MM.1S (cell line): ENCODE measurements at regions not wholly inside any gene's neighbourhood (a gene's known extent, or its start where the extent isn't known, plus 50 kb on each side); places are given as distances from the start of the nearest gene placed in this dataset.

Experiments used
- DNase-seq: peaks from one replicate; pipeline ENCODE4 v3.0.0-alpha.2; 2015
- H2AFZ ChIP-seq: fragments of 300-600 bp; sonication (generic); 2 replicates; pipeline ENCODE4 v1.6.0; 2016; ENCODE audit warnings: antibody characterized with exemption, low read length
- H3F3A ChIP-seq: fragments of 300-600 bp; sonication (generic); 2 replicates; pipeline ENCODE4 v1.6.1; 2016; ENCODE audit warnings: mild to moderate bottlenecking, antibody characterized with exemption, low read length, moderate library complexity, mixed read lengths; ENCODE audit not compliant: insufficient read depth
- H3K27ac ChIP-seq: fragments of 300-600 bp; sonication (generic); 2 replicates; pipeline ENCODE4 v1.5.1; 2016; ENCODE audit warnings: mild to moderate bottlenecking, low read length
- H3K27me3 ChIP-seq: fragments of 300-600 bp; sonication (generic); replicated peaks from 2 replicates; pipeline ENCODE4 v1.6.0; 2016; ENCODE audit warnings: low read length; ENCODE audit not compliant: insufficient read depth
- H3K36me3 ChIP-seq: fragments of 300-600 bp; sonication (generic); replicated peaks from 2 replicates; pipeline ENCODE4 v1.6.1; 2016; ENCODE audit warnings: mild to moderate bottlenecking, low read length, mixed read lengths; ENCODE audit not compliant: insufficient read depth
- H3K4me1 ChIP-seq: fragments of 300-600 bp; sonication (generic); 2 replicates; pipeline ENCODE4 v1.6.1; 2016; ENCODE audit warnings: low read length, mixed read lengths
- H3K4me2 ChIP-seq: fragments of 300-600 bp; sonication (generic); 2 replicates; pipeline ENCODE4 v1.6.0; 2016; ENCODE audit warnings: low read depth, low read length
- H3K4me3 ChIP-seq: fragments of 300-600 bp; sonication (generic); 2 replicates; pipeline ENCODE4 v1.5.1; 2016; ENCODE audit warnings: low read length, mixed read lengths
- H3K79me2 ChIP-seq: fragments of 300-600 bp; sonication (generic); 2 replicates; pipeline ENCODE4 v1.6.1; 2016; ENCODE audit warnings: mixed run types, low read length, mixed read lengths
- H3K9ac ChIP-seq: fragments of 300-600 bp; sonication (generic); 2 replicates; pipeline ENCODE4 v1.6.1; 2016; ENCODE audit warnings: low read length, mixed read lengths
- H3K9me2 ChIP-seq: fragments of 300-600 bp; sonication (generic); replicated peaks from 2 replicates; pipeline ENCODE4 v1.6.1; 2016; ENCODE audit warnings: mild to moderate bottlenecking, low read length, mixed read lengths; ENCODE audit not compliant: insufficient read depth
- H3K9me3 ChIP-seq: fragments of 300-600 bp; sonication (generic); replicated peaks from 2 replicates; pipeline ENCODE4 v1.6.1; 2016; ENCODE audit warnings: mild to moderate bottlenecking, low read length, mixed read lengths; ENCODE audit not compliant: insufficient read depth
- H4K20me1 ChIP-seq: fragments of 300-600 bp; sonication (generic); 2 replicates; pipeline ENCODE4 v1.6.1; 2016; ENCODE audit warnings: mild to moderate bottlenecking, low read length, moderate library complexity, mixed read lengths; ENCODE audit not compliant: insufficient read depth
- CTCF ChIP-seq: fragments of 300-600 bp; sonication (generic); IDR thresholded peaks from 2 replicates; pipeline ENCODE4 v1.5.1; 2016; ENCODE audit warnings: antibody characterized with exemption, low read length, mixed read lengths
- EZH2 ChIP-seq: fragments of 300-600 bp; sonication (generic); optimal IDR thresholded peaks from 2 replicates; pipeline ENCODE3; 2017; ENCODE audit warnings: low read depth, mild to moderate bottlenecking, antibody characterized with exemption, low read length, mixed read lengths
- EZH2phosphoT487 ChIP-seq: fragments of 300-600 bp; sonication (generic); IDR thresholded peaks from 2 replicates; pipeline ENCODE4 v1.6.1; 2018; ENCODE audit warnings: antibody characterized with exemption, low read length

DNA sequence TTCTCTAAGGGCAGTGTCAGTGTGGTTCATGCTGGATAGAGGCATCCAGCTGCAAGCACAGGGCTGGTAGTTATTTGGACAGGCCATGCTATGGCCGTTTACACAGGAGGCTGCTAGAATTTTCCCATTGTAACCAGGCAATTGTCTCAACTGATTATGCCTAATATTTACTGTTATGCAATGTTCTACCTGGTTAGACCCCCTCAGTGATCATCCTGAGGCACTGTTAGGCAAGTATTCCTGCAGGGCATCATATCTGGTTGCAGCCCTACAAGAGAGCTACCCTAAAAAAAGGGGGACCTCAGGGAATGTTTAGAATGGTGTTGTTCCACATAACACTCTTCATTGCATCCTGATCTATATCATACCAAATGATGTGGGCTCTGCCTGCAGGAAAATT lies 1124.6 kb downstream of the JRKL start:
- H3K9ac ChIP-seq, result no peak overlapping the region
- H2AFZ ChIP-seq, result no peak overlapping the region

DNA sequence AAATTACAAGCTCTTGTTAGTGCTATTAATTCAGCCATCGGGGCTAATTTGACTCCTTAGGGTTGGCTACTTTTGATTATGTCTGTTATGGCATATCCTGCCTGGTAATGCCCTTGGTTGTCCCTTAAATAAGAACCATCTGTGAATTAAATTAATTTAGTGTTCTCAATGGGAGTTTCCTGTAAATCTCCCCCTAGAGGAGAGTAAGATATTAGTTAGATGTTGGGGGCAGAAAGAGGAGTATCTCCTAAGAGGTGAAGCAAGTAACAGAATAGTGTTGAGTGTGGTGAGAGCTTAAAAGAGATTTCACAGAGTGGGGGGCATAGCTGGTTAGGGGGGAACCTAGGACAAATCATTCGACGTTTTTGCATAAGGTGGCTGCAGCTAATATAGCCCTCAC lies 1126.9 kb downstream of the JRKL start:
- H2AFZ ChIP-seq, result no peak overlapping the region
- DNase-seq, result no peak
- no peaks in the 10 kb centered on the region for H3K9me3 ChIP-seq
- no peak overlapping the region for H3K4me3 ChIP-seq
- H3K79me2 ChIP-seq, result no peaks in the 10 kb centered on the region
- no peaks in the 10 kb centered on the region for H3K36me3 ChIP-seq
- H3K4me1 ChIP-seq, result no peaks in the 10 kb centered on the region
- H3F3A ChIP-seq, result no peaks in the 10 kb centered on the region
- no peaks in the 10 kb centered on the region for H4K20me1 ChIP-seq
- TF ChIP-seq CTCF, result 0 out of 2 replicates have a peak, but pooled peaks have one; percentile 12
- no peak for TF ChIP-seq EZH2phosphoT487
- H3K27me3 ChIP-seq, result no peaks in the 10 kb centered on the region
- no peak overlapping the region for H3K9ac ChIP-seq
- no peak overlapping the region for H3K27ac ChIP-seq
- H3K9me2 ChIP-seq, result no peaks in the 10 kb centered on the region
- no peak overlapping the region for H3K4me2 ChIP-seq

More for the DNA sequence above, 1124.6 kb downstream of the JRKL start:
- Histone ChIP-seq H3K27me3 (no peaks in the 10 kb centered on the region), H4K20me1 (no peaks in the 10 kb centered on the region), H3K79me2 (no peaks in the 10 kb centered on the region), H3K9me3 (no peaks in the 10 kb centered on the region), H3K9me2 (no peaks in the 10 kb centered on the region), H3K4me3 (no peak overlapping the region), H3K36me3 (no peaks in the 10 kb centered on the region), H3F3A (no peaks in the 10 kb centered on the region), H3K27ac (no peak overlapping the region), H3K4me2 (no peak overlapping the region), H3K4me1 (no peaks in the 10 kb centered on the region)
- no peak for DNase-seq
- TF ChIP-seq CTCF, result no peak
- TF ChIP-seq EZH2phosphoT487, result no peak
- no peak for TF ChIP-seq EZH2

GRCh38 chr11:97525273-97525672 lies 1135.5 kb downstream of the JRKL start:
- Histone ChIP-seq H3K9me2 (no peaks in the 10 kb centered on the region), H3K9me3 (no peaks in the 10 kb centered on the region), H3K4me1 (no peaks in the 10 kb centered on the region), H3K36me3 (no peaks in the 10 kb centered on the region), H3K27me3 (no peaks in the 10 kb centered on the region), H3K27ac (no peak overlapping the region), H3K4me3 (no peak overlapping the region), H4K20me1 (no peaks in the 10 kb centered on the region), H3K9ac (no peak overlapping the region), H3F3A (no peaks in the 10 kb centered on the region), H3K79me2 (no peaks in the 10 kb centered on the region), H2AFZ (no peak overlapping the region), H3K4me2 (no peak overlapping the region)
- no peak for DNase-seq
- TF ChIP-seq EZH2phosphoT487, result no peak
- TF ChIP-seq EZH2, result no peak
- TF ChIP-seq CTCF, result no peak
